ENCODE measurements at regions not wholly inside any gene's neighbourhood (a gene's known extent, or its start where the extent isn't known, plus 50 kb on each side); places are given as distances from the start of the nearest gene placed in this dataset.

DNA sequence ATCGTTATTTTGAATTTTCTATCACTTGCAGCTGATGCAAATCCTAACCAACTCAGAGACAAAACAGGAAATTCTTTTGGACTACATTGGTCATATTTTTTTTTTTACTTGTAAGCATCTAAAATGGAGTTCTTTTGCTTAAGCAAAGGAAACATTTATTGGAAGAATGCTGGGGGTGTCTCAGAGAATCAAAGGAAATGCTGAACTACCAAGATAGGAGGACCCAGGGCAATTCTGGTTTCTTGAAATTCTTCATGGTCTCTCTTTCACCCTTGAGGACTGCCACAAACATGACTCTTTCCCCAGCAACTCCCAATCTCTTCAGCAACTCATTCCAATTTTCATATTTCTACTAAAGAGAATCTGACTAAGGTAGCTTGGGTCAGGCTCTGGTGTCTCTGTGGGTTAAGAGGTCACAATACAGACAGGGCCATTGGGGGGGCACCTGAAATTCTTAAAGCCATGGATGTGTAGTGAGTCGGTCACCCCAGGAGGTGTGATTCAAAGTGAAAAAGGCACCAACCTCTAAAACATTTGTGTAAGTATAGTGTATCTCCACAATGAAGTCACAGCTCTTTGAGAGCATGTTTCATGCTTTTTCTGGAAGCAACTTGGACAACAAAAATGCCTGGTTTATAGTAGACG, 171.1 kb upstream of the FGGY start:
- no peak overlapping the region for H2AFZ ChIP-seq (ENCODE audit: low read depth, low read length)
- no peaks in the 10 kb centered on the region for H3K27me3 Mint-ChIP-seq (ENCODE audit: low read depth, unreplicated experiment)
- peak overlapping the region; percentile 39 for H3K4me2 ChIP-seq (ENCODE audit: low read length)
- H3K36me3 Mint-ChIP-seq (ENCODE audit: low read depth, unreplicated experiment): no peaks in the 10 kb centered on the region
- peak overlapping the region; percentile 14 for H3K27ac ChIP-seq (ENCODE audit: low read depth, low read length)
- TF ChIP-seq, protein P1, sequence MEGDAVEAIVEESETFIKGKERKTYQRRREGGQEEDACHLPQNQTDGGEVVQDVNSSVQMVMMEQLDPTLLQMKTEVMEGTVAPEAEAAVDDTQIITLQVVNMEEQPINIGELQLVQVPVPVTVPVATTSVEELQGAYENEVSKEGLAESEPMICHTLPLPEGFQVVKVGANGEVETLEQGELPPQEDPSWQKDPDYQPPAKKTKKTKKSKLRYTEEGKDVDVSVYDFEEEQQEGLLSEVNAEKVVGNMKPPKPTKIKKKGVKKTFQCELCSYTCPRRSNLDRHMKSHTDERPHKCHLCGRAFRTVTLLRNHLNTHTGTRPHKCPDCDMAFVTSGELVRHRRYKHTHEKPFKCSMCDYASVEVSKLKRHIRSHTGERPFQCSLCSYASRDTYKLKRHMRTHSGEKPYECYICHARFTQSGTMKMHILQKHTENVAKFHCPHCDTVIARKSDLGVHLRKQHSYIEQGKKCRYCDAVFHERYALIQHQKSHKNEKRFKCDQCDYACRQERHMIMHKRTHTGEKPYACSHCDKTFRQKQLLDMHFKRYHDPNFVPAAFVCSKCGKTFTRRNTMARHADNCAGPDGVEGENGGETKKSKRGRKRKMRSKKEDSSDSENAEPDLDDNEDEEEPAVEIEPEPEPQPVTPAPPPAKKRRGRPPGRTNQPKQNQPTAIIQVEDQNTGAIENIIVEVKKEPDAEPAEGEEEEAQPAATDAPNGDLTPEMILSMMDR (IDR thresholded peaks at IDR 0.05; ENCODE audit: insufficient read depth, low read depth, low read length): no peak
- no peak for TF ChIP-seq EZH2 (IDR thresholded peaks at IDR 0.05; ENCODE audit: insufficient read depth, low read length)
- H3K4me1 ChIP-seq (ENCODE audit: insufficient read depth, low read length): peaks cover 45% of the 10 kb centered on the region
- H3K4me3 Mint-ChIP-seq (ENCODE audit: unreplicated experiment): no peak overlapping the region
- peak overlapping the region; percentile 77 for H3K27ac Mint-ChIP-seq (ENCODE audit: unreplicated experiment)
- peaks cover 52% of the 10 kb centered on the region for H3K4me1 Mint-ChIP-seq (ENCODE audit: low read depth, unreplicated experiment)
- H3K4me3 ChIP-seq (ENCODE audit: insufficient read depth, low read depth, low read length): no peak overlapping the region
- H3K36me3 ChIP-seq (ENCODE audit: insufficient read depth, low read length): no peaks in the 10 kb centered on the region
- peaks cover 5% of the 10 kb centered on the region for H3K9me3 Mint-ChIP-seq (ENCODE audit: unreplicated experiment)
- DNase-seq (ENCODE audit: low read depth) (peak; percentile 58), FAIRE-seq (peak; percentile 81)
- no peaks in the 10 kb centered on the region for H3K27me3 ChIP-seq (ENCODE audit: insufficient read depth, low read length)
- H3K9ac ChIP-seq (ENCODE audit: low read length): peak overlapping the region; percentile 6
- H3K79me2 ChIP-seq (ENCODE audit: insufficient read depth, low read length): no peaks in the 10 kb centered on the region
- no peaks in the 10 kb centered on the region for H3K9me3 ChIP-seq (ENCODE audit: insufficient read depth, low read depth, low read length)
- H4K20me1 ChIP-seq (ENCODE audit: insufficient read depth, low read length): no peaks in the 10 kb centered on the region

DNA sequence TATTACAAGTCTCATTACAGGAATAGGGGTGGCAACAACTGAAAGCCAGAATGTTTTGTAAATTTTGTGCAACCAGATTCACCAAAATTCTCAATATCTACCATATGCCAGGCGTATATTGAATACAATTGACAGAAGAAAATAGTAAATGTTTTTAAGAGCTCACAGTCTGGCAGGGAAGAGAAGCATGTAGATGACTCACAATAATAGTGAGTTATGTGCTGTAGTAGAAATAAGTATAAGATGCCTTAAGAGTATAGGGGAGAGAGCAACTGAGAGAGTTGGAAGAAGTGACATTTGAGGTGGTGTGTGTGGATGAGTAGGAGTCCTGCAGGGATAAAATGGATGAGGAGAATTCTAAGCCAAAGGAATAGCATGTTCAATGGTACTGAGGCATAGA, 170.5 kb upstream of the FGGY start:
- H3K79me2 ChIP-seq (ENCODE audit: insufficient read depth, low read length): no peaks in the 10 kb centered on the region
- DNase-seq (ENCODE audit: low read depth): peak; percentile 18
- no peaks in the 10 kb centered on the region for H3K36me3 ChIP-seq (ENCODE audit: insufficient read depth, low read length)
- H3K9me3 ChIP-seq (ENCODE audit: insufficient read depth, low read depth, low read length): no peaks in the 10 kb centered on the region
- H2AFZ ChIP-seq (ENCODE audit: low read depth, low read length): no peak overlapping the region
- TF ChIP-seq EZH2 (IDR thresholded peaks at IDR 0.05; ENCODE audit: insufficient read depth, low read length): no peak
- TF ChIP-seq, protein P1 (IDR thresholded peaks at IDR 0.05; ENCODE audit: insufficient read depth, low read depth, low read length): no peak
- peaks cover 45% of the 10 kb centered on the region for H3K4me1 ChIP-seq (ENCODE audit: insufficient read depth, low read length)
- FAIRE-seq: no peak
- no peak overlapping the region for H3K4me3 ChIP-seq (ENCODE audit: insufficient read depth, low read depth, low read length)
- H4K20me1 ChIP-seq (ENCODE audit: insufficient read depth, low read length): no peaks in the 10 kb centered on the region
- peak overlapping the region; percentile 77 for H3K27ac Mint-ChIP-seq (ENCODE audit: unreplicated experiment)
- H3K4me3 Mint-ChIP-seq (ENCODE audit: unreplicated experiment): no peak overlapping the region
- peak overlapping the region; percentile 14 for H3K27ac ChIP-seq (ENCODE audit: low read depth, low read length)
- peaks cover 52% of the 10 kb centered on the region for H3K4me1 Mint-ChIP-seq (ENCODE audit: low read depth, unreplicated experiment)
- no peaks in the 10 kb centered on the region for H3K27me3 ChIP-seq (ENCODE audit: insufficient read depth, low read length)
- H3K4me2 ChIP-seq (ENCODE audit: low read length): peak overlapping the region; percentile 39
- no peaks in the 10 kb centered on the region for H3K27me3 Mint-ChIP-seq (ENCODE audit: low read depth, unreplicated experiment)
- H3K9me3 Mint-ChIP-seq (ENCODE audit: unreplicated experiment): peaks cover 5% of the 10 kb centered on the region
- H3K9ac ChIP-seq (ENCODE audit: low read length): peak overlapping the region; percentile 6
- H3K36me3 Mint-ChIP-seq (ENCODE audit: low read depth, unreplicated experiment): no peaks in the 10 kb centered on the region

DNA sequence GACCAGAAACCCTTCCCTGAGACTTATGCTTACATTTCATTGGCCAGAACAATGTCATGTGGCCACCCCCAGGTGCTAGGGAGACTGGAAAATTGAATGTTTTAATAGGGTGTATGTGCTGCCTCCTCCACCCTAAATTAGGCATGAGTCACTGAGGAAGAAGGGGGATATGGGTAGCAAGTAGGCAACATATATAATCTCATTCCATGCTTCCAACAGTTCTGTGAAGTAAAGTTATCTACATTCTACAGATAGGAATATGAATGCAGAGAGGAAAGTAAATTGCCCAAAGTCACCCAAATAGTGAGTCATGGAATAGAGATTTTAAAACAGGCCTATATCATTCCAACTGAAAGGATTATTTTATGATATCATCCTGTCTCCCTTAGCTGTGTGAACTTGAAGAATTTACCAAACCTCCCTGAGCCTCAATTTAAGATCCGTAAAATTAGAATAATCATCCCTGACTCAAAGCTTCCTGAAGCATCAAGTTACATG, 168.6 kb upstream of the FGGY start:
- TF ChIP-seq, protein P1 (IDR thresholded peaks at IDR 0.05; ENCODE audit: insufficient read depth, low read depth, low read length): no peak
- TF ChIP-seq EZH2 (IDR thresholded peaks at IDR 0.05; ENCODE audit: insufficient read depth, low read length): no peak
- no peak overlapping the region for H3K4me3 ChIP-seq (ENCODE audit: insufficient read depth, low read depth, low read length)
- H2AFZ ChIP-seq (ENCODE audit: low read depth, low read length): no peak overlapping the region
- peak overlapping the region; percentile 45 for H3K9ac ChIP-seq (ENCODE audit: low read length)
- no peaks in the 10 kb centered on the region for H3K36me3 ChIP-seq (ENCODE audit: insufficient read depth, low read length)
- H3K4me3 Mint-ChIP-seq (ENCODE audit: unreplicated experiment): no peak overlapping the region
- FAIRE-seq: no peak
- H4K20me1 ChIP-seq (ENCODE audit: insufficient read depth, low read length): no peaks in the 10 kb centered on the region
- peaks cover 38% of the 10 kb centered on the region for H3K4me1 ChIP-seq (ENCODE audit: insufficient read depth, low read length)
- peak overlapping the region; percentile 84 for H3K27ac ChIP-seq (ENCODE audit: low read depth, low read length)
- no peaks in the 10 kb centered on the region for H3K79me2 ChIP-seq (ENCODE audit: insufficient read depth, low read length)
- no peaks in the 10 kb centered on the region for H3K27me3 Mint-ChIP-seq (ENCODE audit: low read depth, unreplicated experiment)
- no peaks in the 10 kb centered on the region for H3K36me3 Mint-ChIP-seq (ENCODE audit: low read depth, unreplicated experiment)
- peaks cover 5% of the 10 kb centered on the region for H3K9me3 Mint-ChIP-seq (ENCODE audit: unreplicated experiment)
- H3K4me1 Mint-ChIP-seq (ENCODE audit: low read depth, unreplicated experiment): peaks cover 41% of the 10 kb centered on the region
- H3K27ac Mint-ChIP-seq (ENCODE audit: unreplicated experiment): peak overlapping the region; percentile 75
- DNase-seq (ENCODE audit: low read depth): peak; percentile 84
- H3K9me3 ChIP-seq (ENCODE audit: insufficient read depth, low read depth, low read length): no peaks in the 10 kb centered on the region
- H3K4me2 ChIP-seq (ENCODE audit: low read length): peak overlapping the region; percentile 54
- H3K27me3 ChIP-seq (ENCODE audit: insufficient read depth, low read length): no peaks in the 10 kb centered on the region

All from astrocyte (in vitro differentiated cells and primary cell).